H4 (cell line): ENCODE measurements at regions not wholly inside any gene's neighbourhood (a gene's known extent, or its start where the extent isn't known, plus 50 kb on each side); places are given as distances from the start of the nearest gene placed in this dataset.
"Not testable (repeated sequence)": the region's sequence is repeated elsewhere in the genome, so short reads cannot be mapped to it uniquely, and the experiment has no call there.

Source experiments
- DNase-seq: peaks from one replicate; pipeline ENCODE4 v3.0.0-alpha.2; 2015; ENCODE audit warnings: low spot score

- DNase-seq: no peak
Measured at GRCh38 chr12:125492354-125493270, 427.4 kb downstream of the AACS start.

- no peak for DNase-seq
Measured at GRCh38 chr12:125493704-125494308, 428.6 kb downstream of the AACS start.

DNA sequence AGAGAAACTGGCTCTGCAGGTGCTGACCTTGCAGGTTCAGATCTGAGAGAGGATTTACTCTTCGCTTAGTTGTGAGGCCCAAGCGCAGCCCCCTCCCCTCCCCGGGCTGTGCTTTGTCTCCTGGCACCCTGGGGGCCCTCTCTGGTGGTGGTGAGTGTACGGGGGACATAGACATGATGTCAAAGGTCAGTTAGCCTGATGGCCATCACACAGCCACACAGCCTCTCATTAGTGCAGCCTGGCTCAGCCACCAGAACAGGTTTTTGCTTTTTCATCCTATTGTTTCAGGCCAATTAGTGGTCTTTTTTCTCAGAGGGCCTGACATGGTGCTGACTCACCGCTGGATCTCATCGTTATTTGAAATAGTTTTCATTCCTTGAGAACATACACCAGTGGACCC lies 437.9 kb downstream of the AACS start:
- DNase-seq: no peak

DNA sequence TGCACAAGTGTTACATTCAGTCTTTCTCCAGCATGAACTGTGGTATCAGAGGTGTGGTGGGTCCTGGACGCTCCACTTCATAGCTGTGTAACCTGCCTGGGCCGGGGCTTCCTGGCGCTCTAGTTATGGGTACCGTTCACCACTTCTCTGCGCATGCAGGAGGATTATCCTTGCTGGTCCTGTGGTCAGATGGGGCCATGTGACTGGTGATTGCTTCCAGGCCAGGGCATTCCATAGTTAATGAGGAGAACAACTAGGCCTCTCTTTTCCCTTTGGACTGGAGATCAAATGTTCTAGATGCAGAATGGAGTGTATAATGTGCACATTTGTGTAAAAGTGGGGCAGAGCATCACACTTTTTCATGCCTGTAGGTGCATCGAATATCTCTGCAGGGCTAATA lies 444.0 kb downstream of the AACS start:
- no peak for DNase-seq

- DNase-seq: no peak
Measured at GRCh38 chr12:125512541-125513298, 447.5 kb downstream of the AACS start.

GRCh38 chr12:125515887-125516286 lies 450.7 kb downstream of the AACS start:
- DNase-seq: no peak

DNA sequence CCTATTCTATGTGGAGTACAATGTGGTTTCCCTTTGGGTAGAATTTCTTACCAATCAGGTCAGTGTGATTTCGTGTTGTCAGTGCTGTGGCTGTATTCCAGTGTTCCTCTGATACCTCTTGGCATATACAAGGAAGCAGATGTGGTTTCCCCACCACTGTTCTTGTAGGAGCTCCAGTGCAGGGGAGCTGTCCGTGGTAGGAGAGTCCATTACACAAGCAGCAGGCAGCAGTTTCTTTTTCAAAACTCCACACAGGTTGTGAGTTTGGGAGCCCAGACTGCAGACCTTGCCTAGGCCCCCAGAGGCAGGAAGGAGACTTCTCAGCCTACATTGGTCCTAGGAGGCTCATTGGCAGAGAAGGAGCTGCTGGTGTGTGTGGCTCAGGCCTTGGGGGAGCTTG lies 452.8 kb downstream of the AACS start:
- DNase-seq: no peak

DNA sequence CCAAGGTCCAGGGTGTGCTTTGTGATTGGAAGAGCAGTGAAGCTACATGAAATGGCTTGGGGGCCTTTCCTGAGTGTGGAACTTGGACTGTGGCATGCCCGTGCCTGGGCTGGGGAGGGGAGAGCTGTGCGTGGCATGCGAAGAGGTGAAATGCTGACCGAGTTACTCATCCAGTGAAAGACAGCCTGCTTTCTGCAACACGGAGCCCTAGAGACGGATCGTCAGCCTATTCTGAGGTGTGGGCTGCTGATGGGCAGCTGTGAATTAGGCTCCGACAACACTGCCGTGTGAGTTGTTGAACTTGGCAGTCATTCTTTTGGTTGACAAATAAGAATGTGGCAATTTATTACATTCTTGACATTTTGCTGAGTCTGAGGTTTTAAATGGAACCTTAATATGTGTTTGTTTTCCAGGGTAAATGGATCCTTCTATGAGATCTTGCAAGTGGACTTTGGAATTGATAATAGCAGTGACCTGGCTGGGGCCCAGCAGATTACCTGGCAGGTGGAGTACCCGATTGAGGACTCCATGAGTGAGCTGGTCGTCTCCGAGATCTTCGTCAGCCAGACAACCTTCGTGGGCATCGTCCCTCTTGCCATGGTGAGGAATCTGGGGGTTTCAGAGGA lies 453.9 kb downstream of the AACS start:
- no peak for DNase-seq

- DNase-seq: no peak
Measured at GRCh38 chr12:125525879-125526278, 460.6 kb downstream of the AACS start.

- no peak for DNase-seq
Measured at GRCh38 chr12:125528281-125528680, 463.0 kb downstream of the AACS start.

DNA sequence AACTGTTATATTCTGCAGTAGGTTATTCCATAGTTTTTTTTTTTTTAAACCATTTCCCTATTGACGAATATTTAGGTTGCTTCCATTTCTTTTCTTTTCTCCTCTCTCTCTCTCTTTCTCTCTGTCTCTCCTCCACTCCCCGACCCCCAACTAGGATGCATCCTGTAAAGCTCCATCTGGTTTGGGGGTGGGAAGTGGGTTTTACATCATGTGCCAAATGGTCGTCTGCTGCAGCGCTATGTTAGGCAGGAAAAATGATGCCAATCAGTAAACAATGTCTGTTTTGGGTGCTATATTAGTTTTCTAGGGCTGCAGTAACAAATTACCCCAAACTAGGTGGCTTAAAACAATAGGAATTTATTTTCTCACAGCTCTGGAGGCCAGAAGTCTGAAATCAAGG lies 465.0 kb downstream of the AACS start:
- no peak for DNase-seq

DNA sequence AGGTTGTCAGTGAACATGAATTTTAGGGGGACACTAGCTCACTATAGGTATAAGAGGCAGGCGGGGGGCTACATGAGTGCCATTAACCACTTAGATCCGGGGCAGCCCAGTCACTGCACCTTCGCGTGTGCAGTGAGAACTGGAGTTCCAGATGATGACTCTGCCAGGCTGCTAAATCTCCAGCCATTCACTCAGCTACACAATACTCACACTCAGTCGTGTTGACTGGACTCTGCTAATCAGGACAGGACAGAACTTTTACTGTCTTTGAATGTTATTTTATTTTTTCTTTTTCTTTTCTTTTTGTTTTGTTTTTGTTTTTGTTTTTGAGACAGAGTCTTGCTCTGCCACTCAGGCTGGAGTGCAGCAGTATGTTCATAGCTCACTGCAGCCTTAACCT lies 465.6 kb downstream of the AACS start:
- DNase-seq: no peak

DNA sequence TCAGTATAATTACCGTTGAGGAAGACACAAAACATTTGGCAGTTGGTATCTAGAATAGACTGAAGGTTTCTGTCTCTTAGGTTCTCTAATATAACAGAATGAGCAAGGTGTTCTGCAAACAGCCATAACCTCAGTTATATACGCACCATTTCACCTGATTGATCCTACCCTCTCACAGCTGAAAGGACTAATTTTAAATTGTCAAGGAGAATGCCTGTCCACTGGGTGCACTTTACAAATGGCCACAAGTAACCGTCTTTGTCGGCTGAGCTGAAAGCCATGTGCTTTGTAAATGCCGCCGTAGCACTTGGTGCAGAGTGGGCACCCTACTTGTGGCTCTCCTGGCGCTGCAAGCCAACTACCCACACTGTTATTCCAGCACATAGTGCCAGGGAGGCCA lies 466.3 kb downstream of the AACS start:
- no peak for DNase-seq

DNA sequence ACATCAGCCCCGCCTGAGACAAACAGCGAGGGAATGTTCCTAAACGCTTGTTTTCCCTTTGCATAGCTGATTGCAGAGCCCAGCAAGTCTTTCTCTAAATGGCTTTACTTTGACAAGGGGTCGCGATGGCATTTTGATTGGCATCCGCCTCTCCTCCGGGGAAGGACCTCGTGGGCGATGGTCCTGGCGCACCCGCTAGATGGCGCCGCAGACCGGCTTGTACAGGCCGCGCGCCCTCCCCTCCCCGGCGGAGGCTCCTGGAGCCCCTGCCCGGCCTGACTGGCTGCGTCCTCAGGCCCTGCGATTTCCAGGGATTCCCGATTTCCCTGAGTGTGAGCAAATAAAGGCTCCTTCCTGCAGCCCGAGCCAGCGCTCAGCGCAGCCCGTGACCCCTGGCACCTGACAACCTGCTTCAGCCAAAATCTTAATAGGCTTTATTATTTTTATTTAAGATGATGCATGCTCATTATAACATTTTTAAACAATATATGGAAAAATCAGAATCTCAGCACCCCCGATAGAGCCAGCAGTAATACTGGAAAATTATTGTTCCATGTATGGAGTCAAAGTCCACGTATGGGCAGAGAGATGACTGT lies 468.3 kb downstream of the AACS start:
- DNase-seq: peak; percentile 43

GRCh38 chr12:125538401-125539199 lies 473.4 kb downstream of the AACS start:
- DNase-seq: no peak

DNA sequence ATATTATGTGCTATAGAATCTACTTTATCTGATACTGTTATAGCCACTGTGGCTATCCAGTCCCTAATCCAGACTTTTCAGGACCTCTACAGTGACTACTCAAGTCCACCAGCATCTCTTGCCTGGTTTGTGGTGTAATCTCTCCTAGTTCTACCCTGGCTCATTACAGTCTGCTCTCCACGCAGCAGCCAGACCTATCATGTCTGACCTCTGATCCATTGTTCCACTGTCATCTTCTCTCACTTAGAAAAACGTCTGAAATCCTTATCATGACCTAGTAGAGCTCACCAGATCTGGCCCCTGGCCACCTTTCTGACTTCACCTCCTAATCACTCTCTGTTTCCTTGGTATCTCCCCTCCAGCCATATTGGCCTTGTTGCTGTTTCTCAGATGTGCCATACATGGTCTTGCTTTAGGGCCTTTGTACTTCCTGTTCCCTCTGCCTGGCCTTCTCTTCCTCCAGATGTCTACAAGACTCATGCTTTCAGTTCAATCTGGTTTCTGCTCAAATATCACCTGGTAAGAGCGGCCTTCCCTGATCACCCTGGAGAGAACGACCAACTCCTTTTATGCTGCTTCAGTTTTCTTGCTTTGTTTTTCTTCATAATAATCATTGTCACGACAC lies 475.5 kb downstream of the AACS start:
- no peak for DNase-seq

DNA sequence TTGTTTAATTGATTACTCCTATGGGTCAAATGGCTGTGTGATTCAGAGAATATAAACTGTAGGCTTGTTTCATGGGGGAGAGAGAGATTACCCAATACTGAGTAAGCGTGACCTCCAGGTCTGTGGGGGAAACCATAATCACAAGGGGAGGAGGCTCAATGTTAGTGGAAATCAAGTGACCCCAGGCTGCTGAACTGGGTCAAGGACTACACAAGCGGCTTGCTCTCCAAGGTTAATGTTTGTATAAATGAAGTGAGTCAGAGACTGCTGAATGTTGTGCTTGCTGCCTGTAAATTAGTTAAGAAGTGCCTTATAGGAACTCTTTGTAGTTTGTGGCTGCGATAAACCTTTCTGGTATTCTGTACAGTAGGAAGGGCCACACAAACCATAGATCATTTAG lies 479.7 kb downstream of the AACS start:
- peak; percentile 15 for DNase-seq

GRCh38 chr12:125549171-125549570 lies 483.9 kb downstream of the AACS start:
- no peak for DNase-seq

DNA sequence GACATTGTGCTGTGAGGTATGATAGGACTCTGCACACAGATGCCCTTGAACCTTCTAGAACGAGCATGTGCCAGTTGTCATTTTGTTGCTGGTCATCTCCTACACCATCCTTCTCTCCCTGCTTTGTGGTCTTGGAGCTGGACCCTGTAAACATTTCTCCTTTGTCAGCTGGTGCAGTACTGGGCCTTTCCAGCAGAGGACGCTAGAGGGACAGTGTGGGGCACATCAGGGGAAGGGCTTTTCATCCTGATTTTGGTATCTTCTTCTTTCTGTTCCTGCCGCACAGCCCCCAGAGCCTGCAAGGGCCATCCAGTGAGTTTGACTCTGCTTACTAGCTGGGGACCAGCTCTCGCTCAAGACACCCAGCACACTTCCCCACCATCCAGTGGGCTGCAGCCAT lies 484.6 kb downstream of the AACS start:
- DNase-seq: no peak

DNA sequence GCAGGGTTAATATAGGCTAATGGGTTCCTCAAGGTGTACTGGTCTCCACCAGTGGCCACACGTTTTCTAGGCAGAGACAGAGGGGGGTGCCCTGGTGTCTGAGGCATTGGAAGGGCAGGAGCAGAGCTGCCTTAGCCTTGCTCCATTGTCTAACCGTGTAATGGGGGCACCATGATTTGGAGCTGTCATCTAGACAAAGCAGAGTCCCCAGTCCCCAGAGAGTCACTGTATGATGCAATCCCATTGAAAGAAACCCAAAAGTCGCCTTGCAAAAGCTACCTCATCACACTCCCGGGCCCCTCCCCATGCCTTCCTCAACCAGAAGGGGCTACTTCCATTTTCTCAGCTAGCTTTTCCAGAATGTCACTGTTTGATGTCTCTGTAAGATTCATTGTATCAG lies 487.1 kb downstream of the AACS start:
- no peak for DNase-seq

- DNase-seq: not testable (repeated sequence)
Measured at GRCh38 chr12:125561008-125561407, 495.8 kb downstream of the AACS start.
